ENCODE measurements at regions not wholly inside any gene's neighbourhood (a gene's known extent, or its start where the extent isn't known, plus 50 kb on each side); places are given as distances from the start of the nearest gene placed in this dataset.

DNA sequence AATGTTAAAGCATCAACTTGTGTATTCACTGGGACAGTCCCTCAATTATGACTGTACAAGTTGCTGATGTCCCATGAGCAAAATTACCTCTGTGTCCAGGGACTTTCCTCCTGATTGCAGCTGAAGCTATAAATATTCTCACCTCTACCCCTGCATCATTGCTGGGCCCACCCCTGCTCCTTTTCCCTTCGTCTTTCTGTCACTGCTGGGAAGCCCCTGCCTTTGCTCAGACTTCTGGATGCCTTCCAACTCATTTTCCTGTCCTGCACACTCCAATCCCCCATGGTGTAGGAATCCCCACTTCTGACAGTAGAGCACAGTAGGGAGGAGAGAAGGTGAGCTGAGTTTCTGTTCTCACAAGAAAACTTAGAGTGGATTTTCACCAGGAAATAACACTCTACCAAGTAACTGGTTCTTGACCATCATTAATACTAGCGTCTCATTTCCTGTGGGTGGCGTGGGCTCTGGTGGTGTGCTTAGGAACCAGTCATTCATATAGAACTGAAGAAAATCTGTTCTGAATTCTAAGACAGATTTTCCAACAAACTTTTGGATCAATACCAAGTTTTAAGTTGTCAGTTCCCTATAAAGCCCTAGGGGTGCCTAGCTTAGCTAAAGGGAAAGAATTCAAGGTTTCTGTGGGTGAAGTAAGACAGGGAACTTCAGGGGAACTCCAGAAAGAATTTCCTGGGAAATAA, 136.2 kb upstream of the MED14 start:
- TF ChIP-seq, protein P1, sequence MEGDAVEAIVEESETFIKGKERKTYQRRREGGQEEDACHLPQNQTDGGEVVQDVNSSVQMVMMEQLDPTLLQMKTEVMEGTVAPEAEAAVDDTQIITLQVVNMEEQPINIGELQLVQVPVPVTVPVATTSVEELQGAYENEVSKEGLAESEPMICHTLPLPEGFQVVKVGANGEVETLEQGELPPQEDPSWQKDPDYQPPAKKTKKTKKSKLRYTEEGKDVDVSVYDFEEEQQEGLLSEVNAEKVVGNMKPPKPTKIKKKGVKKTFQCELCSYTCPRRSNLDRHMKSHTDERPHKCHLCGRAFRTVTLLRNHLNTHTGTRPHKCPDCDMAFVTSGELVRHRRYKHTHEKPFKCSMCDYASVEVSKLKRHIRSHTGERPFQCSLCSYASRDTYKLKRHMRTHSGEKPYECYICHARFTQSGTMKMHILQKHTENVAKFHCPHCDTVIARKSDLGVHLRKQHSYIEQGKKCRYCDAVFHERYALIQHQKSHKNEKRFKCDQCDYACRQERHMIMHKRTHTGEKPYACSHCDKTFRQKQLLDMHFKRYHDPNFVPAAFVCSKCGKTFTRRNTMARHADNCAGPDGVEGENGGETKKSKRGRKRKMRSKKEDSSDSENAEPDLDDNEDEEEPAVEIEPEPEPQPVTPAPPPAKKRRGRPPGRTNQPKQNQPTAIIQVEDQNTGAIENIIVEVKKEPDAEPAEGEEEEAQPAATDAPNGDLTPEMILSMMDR (IDR thresholded peaks at IDR 0.05; ENCODE audit: low read length) = no peak
- TF ChIP-seq EZH2 (IDR thresholded peaks at IDR 0.05; ENCODE audit: borderline replicate concordance, low read length) = no peak
